H1 (cell line): ENCODE measurements at regions not wholly inside any gene's neighbourhood (a gene's known extent, or its start where the extent isn't known, plus 50 kb on each side); places are given as distances from the start of the nearest gene placed in this dataset.

Experiments used
- CTCF ChIA-PET: fragments of 300-600 bp; sonication (Branson Sonifier 250); formaldehyde crosslinking; loops from one replicate; lab custom pipeline; 2021; ENCODE audit not compliant: partially characterized antibody; lab: Charles Lee
- POLR2A ChIA-PET: fragments of 300-600 bp; sonication (Branson Sonifier 250); formaldehyde crosslinking; loops from one replicate; lab custom pipeline; 2021; ENCODE audit warnings: inconsistent platforms; ENCODE audit not compliant: partially characterized antibody; lab: Charles Lee
- DNase-seq, 2 experiments: peaks; one replicate each; pipeline versions ENCODE4 v3.0.0 to v3.0.0-alpha.2; 2010 to 2022; ENCODE audit warnings: low spot score in 2 of 2, low read depth in 1 of 2, mixed read lengths in 1 of 2
- FAIRE-seq: peaks from 2 replicates; lab custom pipeline; 2011; peaks lifted over from hg19 to GRCh38; lab: Jason Lieb, UNC
- H2AFZ ChIP-seq: 2 replicates; pipeline ENCODE4 v1.8.1; 2012; ENCODE audit warnings: low read length, inconsistent platforms
- H2AK5ac ChIP-seq: 2 replicates; pipeline ENCODE4 v1.6.1; 2013; ENCODE audit warnings: low read depth, low read length
- H2BK120ac ChIP-seq: replicated peaks from 2 replicates; pipeline ENCODE3; 2013; ENCODE audit warnings: low read depth, low read length, inconsistent platforms
- H2BK12ac ChIP-seq: 2 replicates; pipeline ENCODE4 v1.6.1; 2013; ENCODE audit warnings: low read depth, low read length
- H2BK15ac ChIP-seq: 2 replicates; pipeline ENCODE4 v1.6.1; 2013; ENCODE audit warnings: low read length
- H2BK20ac ChIP-seq: 2 replicates; pipeline ENCODE4 v1.6.1; 2013; ENCODE audit warnings: low read length
- H2BK5ac ChIP-seq: 2 replicates; pipeline ENCODE4 v1.6.1; 2013; ENCODE audit warnings: low read depth, low read length
- H3K14ac ChIP-seq: 2 replicates; pipeline ENCODE4 v1.6.1; 2013; ENCODE audit warnings: inconsistent platforms; ENCODE audit not compliant: insufficient read length
- H3K18ac ChIP-seq: 2 replicates; pipeline ENCODE4 v1.6.1; 2013; ENCODE audit warnings: low read length; ENCODE audit errors: extremely low read depth
- H3K23ac ChIP-seq: 2 replicates; pipeline ENCODE4 v1.6.1; 2013; ENCODE audit warnings: inconsistent platforms; ENCODE audit not compliant: insufficient read length
- H3K23me2 ChIP-seq: 2 replicates; pipeline ENCODE4 v1.6.1; 2013; ENCODE audit warnings: low read depth, low read length
- H3K27ac ChIP-seq: 2 replicates; pipeline ENCODE4 v1.6.1; 2011; ENCODE audit warnings: low read depth, low read length, inconsistent platforms
- H3K27me3 ChIP-seq, 4 experiments: replicated peaks in 1 of 4; 1 replicate in 1 of 4; 2 replicates in 3 of 4; pipeline versions ENCODE4 v1.6.1 to v1.8.1; 2011 to 2013; ENCODE audit warnings: low read length in 3 of 4, mild to moderate bottlenecking in 3 of 4, inconsistent platforms in 2 of 4, mixed read lengths in 2 of 4, moderate library complexity in 1 of 4; ENCODE audit not compliant: control insufficient read depth in 3 of 4, insufficient read depth in 3 of 4; ENCODE audit errors: extremely low read depth in 1 of 4
- H3K36me3 ChIP-seq, 4 experiments: 2 replicates each; pipeline versions ENCODE4 v1.6.1 to v1.8.1; 2011 to 2013; ENCODE audit warnings: mild to moderate bottlenecking in 4 of 4, low read length in 3 of 4, moderate library complexity in 2 of 4, control low read depth in 1 of 4, inconsistent platforms in 1 of 4; ENCODE audit not compliant: insufficient read depth in 4 of 4, control insufficient read depth in 2 of 4
- H3K4ac ChIP-seq: replicated peaks from 2 replicates; pipeline ENCODE3; 2013; ENCODE audit warnings: low read length, low read depth, mixed read lengths, inconsistent platforms; ENCODE audit not compliant: insufficient read length
- H3K4me1 ChIP-seq, 4 experiments: replicated peaks in 1 of 4; 1 replicate in 1 of 4; 2 replicates in 3 of 4; pipeline versions ENCODE4 v1.6.1 to v1.8.1; 2011 to 2013; ENCODE audit warnings: low read length in 3 of 4, inconsistent platforms in 2 of 4, mixed read lengths in 1 of 4; ENCODE audit not compliant: insufficient read depth in 4 of 4, control insufficient read depth in 3 of 4
- H3K4me2 ChIP-seq, 2 experiments: 2 replicates each; pipeline versions ENCODE4 v1.6.1 to v1.8.1; 2011 to 2013; ENCODE audit warnings: low read depth in 2 of 2, low read length in 2 of 2, control low read depth in 1 of 2, inconsistent platforms in 1 of 2, mild to moderate bottlenecking in 1 of 2; ENCODE audit not compliant: insufficient read depth in 1 of 2
- H3K4me3 ChIP-seq, 4 experiments: fragments of 200-600, 300-600 bp in 1 of 4; sonication (generic), shearing (Covaris generic), sonication (Bioruptor Twin) in 1 of 4; 2 replicates each; pipeline versions ENCODE4 v1.5.1 to v1.8.1; 2011 to 2016; ENCODE audit warnings: low read length in 4 of 4, low read depth in 3 of 4, control low read depth in 2 of 4, inconsistent platforms in 2 of 4, mild to moderate bottlenecking in 2 of 4, mixed read lengths in 1 of 4, moderate library complexity in 1 of 4; ENCODE audit not compliant: insufficient read depth in 2 of 4; ENCODE audit errors: extremely low read depth in 1 of 4
- H3K56ac ChIP-seq: replicated peaks from 2 replicates; pipeline ENCODE3; 2013; ENCODE audit warnings: low read depth, mild to moderate bottlenecking, mixed read lengths, low read length, inconsistent platforms; ENCODE audit not compliant: insufficient read length
- H3K79me1 ChIP-seq: 2 replicates; pipeline ENCODE4 v1.6.1; 2013; ENCODE audit warnings: low read depth, low read length, control low read depth
- H3K79me2 ChIP-seq, 2 experiments: 2 replicates each; pipeline versions ENCODE4 v1.6.1 to v1.8.1; 2012 to 2013; ENCODE audit warnings: low read length in 2 of 2, mild to moderate bottlenecking in 2 of 2, inconsistent platforms in 1 of 2; ENCODE audit not compliant: insufficient read depth in 2 of 2, control insufficient read depth in 1 of 2
- H3K9ac ChIP-seq, 4 experiments: replicated peaks in 1 of 4; 1 replicate in 1 of 4; 2 replicates in 3 of 4; pipeline versions ENCODE4 v1.6.1 to v1.8.1; 2011 to 2013; ENCODE audit warnings: low read depth in 3 of 4, low read length in 3 of 4, control low read depth in 2 of 4, mild to moderate bottlenecking in 2 of 4, moderate library complexity in 2 of 4, inconsistent platforms in 1 of 4; ENCODE audit errors: extremely low read depth in 1 of 4
- H3K9me3 ChIP-seq, 2 experiments: 2 replicates each; pipeline versions ENCODE4 v1.6.1 to v1.8.1; 2012 to 2013; ENCODE audit warnings: mild to moderate bottlenecking in 2 of 2, moderate library complexity in 2 of 2, control low read depth in 1 of 2, inconsistent platforms in 1 of 2, low read depth in 1 of 2, low read length in 1 of 2, mixed read lengths in 1 of 2; ENCODE audit not compliant: insufficient read depth in 2 of 2
- H4K20me1 ChIP-seq, 2 experiments: replicated peaks in 1 of 2; 2 replicates each; pipeline versions ENCODE3 to v1.8.1; 2011 to 2013; ENCODE audit warnings: inconsistent platforms in 2 of 2, low read length in 2 of 2, mild to moderate bottlenecking in 1 of 2; ENCODE audit not compliant: insufficient read depth in 2 of 2, control insufficient read depth in 1 of 2
- H4K5ac ChIP-seq: 2 replicates; pipeline ENCODE4 v1.6.1; 2013; ENCODE audit warnings: low read length, low read depth, mixed read lengths, inconsistent platforms; ENCODE audit not compliant: insufficient read length
- H4K8ac ChIP-seq: 2 replicates; pipeline ENCODE4 v1.8.0; 2013; ENCODE audit warnings: mild to moderate bottlenecking, moderate library complexity, low read length, inconsistent platforms; ENCODE audit not compliant: insufficient read depth; ENCODE audit errors: extremely low read depth
- H4K91ac ChIP-seq: replicated peaks from 2 replicates; pipeline ENCODE3; 2013; ENCODE audit warnings: low read length, mixed read lengths, inconsistent platforms; ENCODE audit not compliant: insufficient read length
- ATF2 ChIP-seq: IDR thresholded peaks from 2 replicates; pipeline ENCODE4 v1.6.1; 2012; ENCODE audit warnings: low read length, inconsistent platforms
- BRCA1 ChIP-seq: IDR thresholded peaks from 2 replicates; pipeline ENCODE4 v1.6.1; 2012; ENCODE audit warnings: low read depth, low read length, improper control_type of control experiment
- CBX5 ChIP-seq: fragments of 300-800, 300-1000 bp; sonication (generic); IDR thresholded peaks from 2 replicates; pipeline ENCODE4 v1.7.1; 2016; ENCODE audit warnings: antibody characterized with exemption, low read length, low read depth
- CHD1 ChIP-seq: IDR thresholded peaks from 2 replicates; pipeline ENCODE4 v1.6.1; 2012; ENCODE audit warnings: low read depth, low read length, improper control_type of control experiment
- E2F6 ChIP-seq: IDR thresholded peaks from 2 replicates; pipeline ENCODE4 v1.6.1; 2012; ENCODE audit warnings: inconsistent platforms
- EGR1 ChIP-seq: IDR thresholded peaks from 2 replicates; pipeline ENCODE4 v1.6.1; 2011; ENCODE audit warnings: low read depth, low read length, borderline replicate concordance
- EZH2 ChIP-seq: fragments of 200-600 bp; sonication (generic); IDR thresholded peaks from 2 replicates; pipeline ENCODE4 v1.7.1; 2012; ENCODE audit warnings: low read depth, mild to moderate bottlenecking, moderate library complexity, low read length, inconsistent platforms; ENCODE audit not compliant: severe bottlenecking
- JUND ChIP-seq: IDR thresholded peaks from 2 replicates; pipeline ENCODE4 v1.6.1; 2011; ENCODE audit warnings: mild to moderate bottlenecking, improper control_type of control experiment, low read length
- NRF1 ChIP-seq: IDR thresholded peaks from 2 replicates; pipeline ENCODE4 v1.6.1; 2011; ENCODE audit warnings: mild to moderate bottlenecking, low read depth, low read length, improper control_type of control experiment
- SAP30 ChIP-seq: fragments of 300-600 bp; sonication (generic); IDR thresholded peaks from 2 replicates; pipeline ENCODE4 v1.7.1; 2012; ENCODE audit warnings: low read length, moderate library complexity, mild to moderate bottlenecking, inconsistent platforms; ENCODE audit not compliant: insufficient read depth, insufficient replicate concordance
- SIN3A ChIP-seq, 2 experiments: IDR thresholded peaks in 1 of 2; conservative IDR thresholded peaks in 1 of 2; 2 replicates each; pipeline ENCODE4 v1.6.1; 2011 to 2012; ENCODE audit warnings: low read length in 2 of 2, improper control_type of control experiment in 1 of 2, low read depth in 1 of 2, mild to moderate bottlenecking in 1 of 2
- WGBS, 2 experiments: shearing (Covaris generic) in 1 of 2; methylation state at CpG; one replicate each; pipeline versions ENCODE4 v1.1.6 to v1.1.7; 2013 to 2015; ENCODE audit warnings: low lambda C conversion rate in 2 of 2, mixed read lengths in 2 of 2, inconsistent platforms in 1 of 2, low coverage in 1 of 2, missing lambda C conversion rate in 1 of 2; ENCODE audit not compliant: insufficient replicate concordance in 2 of 2, insufficient coverage in 1 of 2, insufficient read length in 1 of 2; ENCODE audit errors: extremely low coverage in 1 of 2, missing lambda C conversion rate in 1 of 2; 5-methylcytosine and 5-hydroxymethylcytosine counted together

GRCh38 chrX:155744534-155744933 is 131.8 kb upstream of the TMLHE start:
- WGBS, 2 experiments, result 63% methylated on average over 2 of the region's 2 CpGs; no CpG with 5 or more reads in 1 of the 2 experiments
- no peaks in the 10 kb centered on the region for H3K79me1 ChIP-seq
- no peak overlapping the region for H4K5ac ChIP-seq
- no peak overlapping the region for H2BK20ac ChIP-seq
- no peak overlapping the region for H3K23ac ChIP-seq
- no peak overlapping the region for H2BK12ac ChIP-seq
- H3K4ac ChIP-seq, result no peak overlapping the region
- no peak overlapping the region for H2AK5ac ChIP-seq
- H3K4me1 ChIP-seq, result no peaks in the 10 kb centered on the region
- no peak for FAIRE-seq
- no peak overlapping the region for H3K9ac ChIP-seq
- CTCF ChIA-PET, result no interaction called here
- H4K91ac ChIP-seq, result no peak overlapping the region
- no peak overlapping the region for H3K18ac ChIP-seq
- no peak overlapping the region for H4K8ac ChIP-seq
- H2BK15ac ChIP-seq, result no peak overlapping the region
- peaks cover 10 to 18% of the 10 kb centered on the region in 2 experiments for H3K9me3 ChIP-seq
- H2AFZ ChIP-seq, result 0 out of 2 replicates have a peak overlapping the region, but pooled peaks have one; percentile 32
- no peak overlapping the region for H3K4me2 ChIP-seq
- no peaks in the 10 kb centered on the region for H3K79me2 ChIP-seq
- no peaks in the 10 kb centered on the region for H3K27me3 ChIP-seq
- H3K14ac ChIP-seq, result no peak overlapping the region
- no peak for DNase-seq
- POLR2A ChIA-PET, result no interaction called here
- no peaks in the 10 kb centered on the region for H4K20me1 ChIP-seq
- H3K36me3 ChIP-seq, result no peaks in the 10 kb centered on the region
- H3K4me3 ChIP-seq, result no peak overlapping the region
- no peak overlapping the region for H2BK120ac ChIP-seq
- no peak overlapping the region for H2BK5ac ChIP-seq
- no peak overlapping the region for H3K27ac ChIP-seq
- H3K23me2 ChIP-seq, result no peaks in the 10 kb centered on the region
- H3K56ac ChIP-seq, result no peak overlapping the region
- no peak for TF ChIP-seq BRCA1
- no peak for TF ChIP-seq JUND
- TF ChIP-seq E2F6, result no peak
- TF ChIP-seq CHD1, result no peak
- no peak for TF ChIP-seq ATF2
- TF ChIP-seq SIN3A (conservative IDR thresholded peaks at IDR 0.05 in 1 of 2, IDR thresholded peaks at IDR 0.05 in 1 of 2; ENCODE audit: low read depth in 1 of 2, low read length in 2 of 2), result no peak
- TF ChIP-seq EZH2, result no peak
- TF ChIP-seq NRF1, result no peak
- TF ChIP-seq SAP30, result no peak
- TF ChIP-seq CBX5, result no peak
- TF ChIP-seq EGR1, result no peak
